Neuronal stem cell (in vitro differentiated cells): ENCODE measurements at regions not wholly inside any gene's neighbourhood (a gene's known extent, or its start where the extent isn't known, plus 50 kb on each side); places are given as distances from the start of the nearest gene placed in this dataset.

Source experiments
- DNase-seq: peaks from one replicate; pipeline ENCODE4 v3.0.0-alpha.2; 2013; ENCODE audit warnings: low spot score
- H2AFZ ChIP-seq: one replicate; pipeline ENCODE4 v1.6.1; 2013; ENCODE audit warnings: mild to moderate bottlenecking, low read length, inconsistent platforms
- H2AK5ac ChIP-seq: 2 replicates; pipeline ENCODE4 v1.6.1; 2013; ENCODE audit warnings: low read depth, mild to moderate bottlenecking, inconsistent platforms, low read length, moderate library complexity, mixed read lengths
- H2BK120ac ChIP-seq: 2 replicates; pipeline ENCODE4 v1.6.1; 2013; ENCODE audit warnings: low read depth, mild to moderate bottlenecking, inconsistent platforms, low read length, moderate library complexity, mixed read lengths
- H2BK12ac ChIP-seq: one replicate; pipeline ENCODE4 v1.6.1; 2013; ENCODE audit warnings: low read length, inconsistent platforms
- H2BK15ac ChIP-seq: 2 replicates; pipeline ENCODE4 v1.6.1; 2013; ENCODE audit warnings: mild to moderate bottlenecking, low read length, inconsistent platforms, mixed read lengths
- H2BK5ac ChIP-seq: one replicate; pipeline ENCODE4 v1.6.1; 2013; ENCODE audit warnings: inconsistent platforms, mild to moderate bottlenecking, low read length, moderate library complexity
- H3K14ac ChIP-seq: one replicate; pipeline ENCODE4 v1.6.1; 2013; ENCODE audit warnings: low read length, inconsistent platforms
- H3K18ac ChIP-seq: 2 replicates; pipeline ENCODE4 v1.6.1; 2013; ENCODE audit warnings: low read length, inconsistent platforms
- H3K23ac ChIP-seq: 2 replicates; pipeline ENCODE4 v1.6.1; 2013; ENCODE audit warnings: low read depth, mild to moderate bottlenecking, mixed read lengths, low read length, inconsistent platforms; ENCODE audit not compliant: poor library complexity
- H3K27ac ChIP-seq: replicated peaks from 3 replicates; pipeline ENCODE4 v1.5.1; 2013; ENCODE audit warnings: low read length, inconsistent platforms
- H3K27me3 ChIP-seq, 3 experiments: 2 replicates each; pipeline ENCODE4 v1.6.1; 2013; ENCODE audit warnings: low read length in 3 of 3, mild to moderate bottlenecking in 2 of 3, inconsistent platforms in 1 of 3, low read depth in 1 of 3, mixed read lengths in 1 of 3, moderate library complexity in 1 of 3; ENCODE audit not compliant: control insufficient read depth in 3 of 3, insufficient read depth in 3 of 3
- H3K36me3 ChIP-seq, 2 donors: replicated peaks in 1 of 2; 2 replicates each; pipeline ENCODE4 v1.6.1; 2013; ENCODE audit warnings: low read length in 2 of 2; ENCODE audit not compliant: control insufficient read depth in 2 of 2, insufficient read depth in 2 of 2
- H3K4ac ChIP-seq: 2 replicates; pipeline ENCODE4 v1.6.1; 2013; ENCODE audit warnings: inconsistent platforms, mild to moderate bottlenecking, low read length, moderate library complexity
- H3K4me1 ChIP-seq, 2 donors: 1 replicate in 1 of 2; 2 replicates in 1 of 2; pipeline ENCODE4 v1.6.1; 2013; ENCODE audit warnings: low read length in 2 of 2, low read depth in 1 of 2; ENCODE audit not compliant: control insufficient read depth in 2 of 2, insufficient read depth in 1 of 2
- H3K4me2 ChIP-seq: one replicate; pipeline ENCODE4 v1.6.1; 2013; ENCODE audit warnings: mild to moderate bottlenecking, low read length, inconsistent platforms; ENCODE audit not compliant: insufficient read depth, poor library complexity, severe bottlenecking
- H3K4me3 ChIP-seq, 2 donors: 2 replicates each; pipeline ENCODE4 v1.5.1; 2013; ENCODE audit warnings: low read length in 2 of 2, mild to moderate bottlenecking in 2 of 2, inconsistent platforms in 1 of 2, moderate library complexity in 1 of 2
- H3K79me1 ChIP-seq: one replicate; pipeline ENCODE4 v1.6.1; 2013; ENCODE audit warnings: low read depth, mild to moderate bottlenecking, inconsistent platforms, low read length, moderate library complexity
- H3K9ac ChIP-seq: one replicate; pipeline ENCODE4 v1.6.1; 2013; ENCODE audit warnings: mild to moderate bottlenecking, low read depth, low read length, inconsistent platforms; ENCODE audit not compliant: poor library complexity
- H3K9me3 ChIP-seq, 2 donors: replicated peaks in 1 of 2; 2 replicates each; pipeline versions ENCODE3 to v1.6.1; 2013; ENCODE audit warnings: low read length in 2 of 2, mild to moderate bottlenecking in 2 of 2, inconsistent platforms in 1 of 2, low read depth in 1 of 2, mixed read lengths in 1 of 2, moderate library complexity in 1 of 2; ENCODE audit not compliant: control insufficient read depth in 2 of 2, insufficient read depth in 1 of 2
- H4K8ac ChIP-seq: one replicate; pipeline ENCODE4 v1.6.1; 2013; ENCODE audit warnings: low read depth, mild to moderate bottlenecking, inconsistent platforms, low read length, moderate library complexity
- H4K91ac ChIP-seq: one replicate; pipeline ENCODE4 v1.6.1; 2013; ENCODE audit warnings: low read length, low read depth, mild to moderate bottlenecking, inconsistent platforms; ENCODE audit not compliant: poor library complexity
- WGBS, 2 donors: extraction: QIAGEN DNeasy Blood & Tissue Kit; methylation state at CpG; one replicate each; pipeline ENCODE4 v1.1.7; 2013; ENCODE audit warnings: missing lambda C conversion rate in 2 of 2, mixed read lengths in 1 of 2; ENCODE audit not compliant: insufficient read length in 2 of 2, insufficient replicate concordance in 1 of 2; ENCODE audit errors: extremely low coverage in 2 of 2; 5-methylcytosine and 5-hydroxymethylcytosine counted together

DNA sequence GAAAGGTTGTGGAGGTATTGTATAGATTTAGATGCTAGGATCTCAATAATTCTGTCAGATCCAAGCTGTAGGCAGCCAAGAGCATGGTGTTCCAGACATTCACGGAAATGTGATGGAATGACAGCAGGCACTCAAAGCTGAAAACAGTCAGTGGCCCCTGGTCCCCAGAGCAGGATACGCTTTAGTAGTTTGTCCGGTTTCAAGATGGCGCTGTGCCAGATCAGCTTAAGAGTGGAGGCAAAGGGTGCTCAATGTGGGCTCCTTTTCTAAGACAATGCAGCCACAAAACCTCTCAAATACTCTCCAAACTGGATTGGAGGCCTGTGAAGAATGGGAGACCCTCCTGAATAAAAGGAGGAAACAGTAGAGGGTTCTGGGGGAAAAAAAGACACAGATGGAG, 291.2 kb upstream of the HS3ST1 start:
- H2BK5ac ChIP-seq, result no peak overlapping the region
- no peak overlapping the region for H3K4me3 ChIP-seq
- H3K9me3 ChIP-seq, result no peaks in the 10 kb centered on the region
- no peaks in the 10 kb centered on the region for H3K36me3 ChIP-seq
- H2AFZ ChIP-seq, result no peak overlapping the region
- H3K4me1 ChIP-seq, result no peaks in the 10 kb centered on the region
- H2BK12ac ChIP-seq, result no peak overlapping the region
- no peak overlapping the region for H3K18ac ChIP-seq
- no peak overlapping the region for H3K9ac ChIP-seq
- no peak overlapping the region for H4K91ac ChIP-seq
- no peak overlapping the region for H3K14ac ChIP-seq
- no peak overlapping the region for H3K4me2 ChIP-seq
- no peak overlapping the region for H2BK15ac ChIP-seq
- no peak overlapping the region for H3K23ac ChIP-seq
- no peak for DNase-seq
- no peak overlapping the region for H3K27ac ChIP-seq
- H3K79me1 ChIP-seq, result no peaks in the 10 kb centered on the region
- WGBS, 2 donors, result no CpG with 5 or more reads among the region's 4 CpGs
- no peaks in the 10 kb centered on the region for H3K27me3 ChIP-seq
- H4K8ac ChIP-seq, result no peak overlapping the region
- no peak overlapping the region for H2BK120ac ChIP-seq
- H3K4ac ChIP-seq, result no peak overlapping the region
- H2AK5ac ChIP-seq, result no peak overlapping the region

DNA sequence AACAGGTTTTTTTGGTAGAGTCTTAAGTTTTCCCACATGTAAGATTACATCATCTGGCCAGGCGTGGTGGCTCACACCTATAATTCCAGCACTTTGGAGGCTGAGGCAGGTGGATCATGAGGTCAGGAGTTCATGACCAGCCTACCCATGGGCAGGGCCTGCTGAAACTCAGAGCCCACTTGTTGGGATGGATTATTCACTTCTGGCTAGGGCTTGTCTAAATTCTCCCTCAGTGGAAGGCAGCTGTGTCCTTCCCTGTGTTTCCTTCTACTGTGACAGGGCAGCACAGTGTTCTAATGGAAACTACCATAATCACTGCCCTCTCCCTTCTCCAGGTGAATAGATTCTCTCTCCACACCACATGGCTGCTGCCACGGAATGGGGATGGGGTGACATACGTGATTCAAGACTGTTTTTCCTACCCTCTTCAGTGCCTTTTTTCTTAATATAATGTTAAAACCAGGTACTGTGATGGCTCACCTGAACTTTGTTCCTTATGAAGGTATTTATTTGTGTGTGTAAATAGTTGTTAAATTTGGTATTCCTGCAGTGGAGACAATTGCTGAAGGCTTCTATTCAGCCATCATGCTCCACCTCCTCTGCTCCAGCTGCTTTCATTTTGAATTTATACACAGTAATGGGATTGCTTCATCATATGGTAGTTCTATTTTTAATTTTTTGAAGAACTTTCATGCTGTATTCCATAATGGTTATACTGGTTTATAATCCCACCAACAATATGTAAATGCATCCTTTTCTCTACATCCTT, 287.2 kb upstream of the HS3ST1 start:
- H2BK12ac ChIP-seq, result no peak overlapping the region
- H2BK120ac ChIP-seq, result no peak overlapping the region
- H3K9ac ChIP-seq, result no peak overlapping the region
- H2AFZ ChIP-seq, result no peak overlapping the region
- no peak overlapping the region for H2BK15ac ChIP-seq
- H3K9me3 ChIP-seq, result no peaks in the 10 kb centered on the region
- H3K4ac ChIP-seq, result no peak overlapping the region
- H3K27me3 ChIP-seq, result no peaks in the 10 kb centered on the region
- no peak overlapping the region for H4K8ac ChIP-seq
- no peak overlapping the region for H3K18ac ChIP-seq
- H3K36me3 ChIP-seq, result no peaks in the 10 kb centered on the region
- no peaks in the 10 kb centered on the region for H3K79me1 ChIP-seq
- H3K4me1 ChIP-seq, result no peaks in the 10 kb centered on the region
- H3K4me2 ChIP-seq, result no peak overlapping the region
- H2BK5ac ChIP-seq, result no peak overlapping the region
- H2AK5ac ChIP-seq, result no peak overlapping the region
- H3K27ac ChIP-seq, result no peak overlapping the region
- no peak overlapping the region for H4K91ac ChIP-seq
- no peak overlapping the region for H3K4me3 ChIP-seq
- WGBS, 2 donors, result no CpG with 5 or more reads among the region's 3 CpGs
- H3K14ac ChIP-seq, result no peak overlapping the region
- H3K23ac ChIP-seq, result no peak overlapping the region
- DNase-seq, result no peak

DNA sequence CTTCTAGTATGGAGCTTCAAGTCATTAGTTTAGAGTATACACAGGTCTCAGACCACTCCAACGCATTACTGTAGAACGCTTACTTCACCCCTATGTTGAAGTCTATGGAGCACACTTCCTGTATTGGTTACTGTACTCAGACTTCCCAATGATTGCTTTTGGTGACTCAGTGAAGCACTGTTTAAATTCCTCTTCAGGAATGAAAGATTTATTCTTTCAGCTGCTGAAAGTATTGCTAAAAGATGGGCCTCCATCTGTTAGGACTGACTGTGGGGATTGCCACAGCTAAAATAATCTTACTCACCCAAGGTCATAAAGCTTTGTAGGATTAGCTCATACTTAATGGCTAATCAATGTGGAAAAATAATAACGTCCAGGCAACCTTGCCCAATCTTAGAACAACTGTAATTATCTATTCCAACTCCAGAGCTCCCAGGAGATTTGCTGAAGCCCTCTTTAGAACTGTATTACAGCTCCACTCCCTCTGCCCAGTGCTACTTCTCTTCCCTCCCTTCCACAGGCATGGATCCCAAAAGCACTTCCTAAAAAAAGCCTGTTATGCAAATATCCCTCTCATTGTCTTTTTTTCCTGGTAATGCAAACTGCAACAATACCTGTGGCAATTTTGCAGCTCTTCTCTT, 281.9 kb upstream of the HS3ST1 start:
- no peaks in the 10 kb centered on the region for H3K27me3 ChIP-seq
- H3K4me3 ChIP-seq, result no peak overlapping the region
- H3K9me3 ChIP-seq, result no peaks in the 10 kb centered on the region
- no peak overlapping the region for H3K14ac ChIP-seq
- H3K4me1 ChIP-seq, result no peaks in the 10 kb centered on the region
- no peak overlapping the region for H2BK12ac ChIP-seq
- H2BK5ac ChIP-seq, result no peak overlapping the region
- no peak overlapping the region for H3K23ac ChIP-seq
- no peak overlapping the region for H2AFZ ChIP-seq
- H3K36me3 ChIP-seq, result no peaks in the 10 kb centered on the region
- H3K18ac ChIP-seq, result no peak overlapping the region
- H2AK5ac ChIP-seq, result no peak overlapping the region
- no peaks in the 10 kb centered on the region for H3K79me1 ChIP-seq
- no peak overlapping the region for H3K27ac ChIP-seq
- no CpG with 5 or more reads among the region's 3 CpGs for WGBS, 2 donors
- H3K9ac ChIP-seq, result no peak overlapping the region
- H4K8ac ChIP-seq, result no peak overlapping the region
- H2BK15ac ChIP-seq, result no peak overlapping the region
- DNase-seq, result no peak
- H3K4me2 ChIP-seq, result no peak overlapping the region
- no peak overlapping the region for H4K91ac ChIP-seq
- no peak overlapping the region for H2BK120ac ChIP-seq
- H3K4ac ChIP-seq, result no peak overlapping the region

DNA sequence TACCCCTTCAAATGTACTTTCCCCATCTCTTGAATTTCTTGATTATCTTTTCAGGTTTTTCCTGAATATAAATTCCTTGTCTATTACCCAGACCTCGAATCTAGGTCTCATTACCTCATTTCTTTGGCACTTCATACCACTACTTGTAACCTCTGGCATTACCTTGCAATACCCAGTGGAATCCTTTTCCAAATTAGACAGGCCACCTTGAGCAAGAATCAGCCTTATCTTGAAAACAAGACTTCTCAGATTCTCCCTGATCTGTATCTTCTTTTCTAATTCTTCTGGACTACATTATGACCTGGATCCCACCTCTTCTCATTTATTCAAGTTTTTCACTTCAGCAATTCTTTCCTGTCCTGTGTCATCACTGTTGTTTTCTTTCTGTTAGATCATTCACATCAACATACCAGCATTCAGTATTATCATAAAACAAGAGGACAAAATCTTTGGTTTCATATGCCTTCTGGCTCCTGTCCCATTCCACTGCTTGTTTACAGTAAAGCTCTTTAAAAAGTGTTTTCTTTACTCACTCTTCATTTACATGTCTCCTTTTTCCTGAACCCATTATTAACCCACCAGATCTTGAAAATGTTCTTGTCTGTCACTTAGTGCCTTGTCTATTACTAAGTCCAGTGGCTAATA, 275.6 kb upstream of the HS3ST1 start:
- H3K27me3 ChIP-seq, result no peaks in the 10 kb centered on the region
- no peak overlapping the region for H3K4me2 ChIP-seq
- no peaks in the 10 kb centered on the region for H3K36me3 ChIP-seq
- no peak overlapping the region for H3K14ac ChIP-seq
- H2AFZ ChIP-seq, result no peak overlapping the region
- no peak overlapping the region for H2AK5ac ChIP-seq
- H2BK12ac ChIP-seq, result no peak overlapping the region
- no peak overlapping the region for H4K8ac ChIP-seq
- H3K18ac ChIP-seq, result no peak overlapping the region
- no peak overlapping the region for H2BK5ac ChIP-seq
- no peak overlapping the region for H2BK120ac ChIP-seq
- H4K91ac ChIP-seq, result no peak overlapping the region
- H3K4me3 ChIP-seq, result no peak overlapping the region
- no peak overlapping the region for H3K4ac ChIP-seq
- no peak overlapping the region for H3K9ac ChIP-seq
- no peak overlapping the region for H2BK15ac ChIP-seq
- no peaks in the 10 kb centered on the region for H3K9me3 ChIP-seq
- no peak for DNase-seq
- no peak overlapping the region for H3K23ac ChIP-seq
- H3K27ac ChIP-seq, result no peak overlapping the region
- no peaks in the 10 kb centered on the region for H3K4me1 ChIP-seq
- no peaks in the 10 kb centered on the region for H3K79me1 ChIP-seq
- no CpG with 5 or more reads among the region's 1 CpG for WGBS, 2 donors
